A673 (cell line): ENCODE measurements at regions not wholly inside any gene's neighbourhood (a gene's known extent, or its start where the extent isn't known, plus 50 kb on each side); places are given as distances from the start of the nearest gene placed in this dataset.

Source experiments
- CTCF ChIP-seq: fragments of 300-800, 200-600 bp; sonication (generic); conservative IDR thresholded peaks from 2 replicates; pipeline ENCODE4 v1.5.1; 2017; ENCODE audit warnings: low read depth, mild to moderate bottlenecking, antibody characterized with exemption, low read length, moderate library complexity, mixed read lengths
- EZH2 ChIP-seq: fragments of 200-600 bp; sonication (generic); IDR thresholded peaks from 2 replicates; pipeline ENCODE4 v1.6.1; 2017; ENCODE audit warnings: borderline replicate concordance, low read depth, mild to moderate bottlenecking, mixed read lengths, antibody characterized with exemption, low read length; ENCODE audit not compliant: poor library complexity, severe bottlenecking

DNA sequence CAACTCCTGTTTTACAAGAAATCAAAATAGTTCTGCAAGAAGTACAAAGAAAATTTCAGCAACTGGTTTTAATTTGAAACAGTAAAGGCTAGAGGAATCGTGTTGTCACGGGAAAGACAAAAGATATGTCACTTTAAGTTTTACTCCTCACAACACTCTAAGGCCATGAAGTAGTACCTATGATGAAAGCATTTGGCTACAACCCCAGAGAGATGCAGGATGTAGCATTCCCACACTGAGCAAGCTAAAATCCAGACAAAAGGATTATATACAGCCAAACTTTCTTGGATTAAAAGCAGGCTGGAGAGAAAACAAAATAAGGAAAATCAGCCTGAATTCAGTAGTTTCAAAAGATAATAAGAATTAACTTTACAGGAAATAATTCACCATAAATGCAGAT lies 245.5 kb upstream of the STEAP1 start:
- no peak for TF ChIP-seq CTCF
- no peak for TF ChIP-seq EZH2
